ENCODE measurements at regions not wholly inside any gene's neighbourhood (a gene's known extent, or its start where the extent isn't known, plus 50 kb on each side); places are given as distances from the start of the nearest gene placed in this dataset.

GRCh38 chr20:57849121-57849520 is 139.3 kb upstream of the PMEPA1 start:
- no peak for TF ChIP-seq CTCF (IDR thresholded peaks at IDR 0.05)
- TF ChIP-seq POLR2A (IDR thresholded peaks at IDR 0.05), result no peak

Data from tibial nerve (tissue), 3 donors.